HG02943 (cell line): ENCODE measurements at regions not wholly inside any gene's neighbourhood (a gene's known extent, or its start where the extent isn't known, plus 50 kb on each side); places are given as distances from the start of the nearest gene placed in this dataset.
"Not testable (repeated sequence)": the region's sequence is repeated elsewhere in the genome, so short reads cannot be mapped to it uniquely, and the experiment has no call there.

Experiments used
- ATAC-seq: cut with Tn5 transposase; IDR thresholded peaks from one replicate; pipeline ENCODE4 v1.9.1; 2021; ENCODE audit warnings: mild to moderate bottlenecking, low read depth, moderate library complexity; ENCODE audit not compliant: unreplicated experiment

DNA sequence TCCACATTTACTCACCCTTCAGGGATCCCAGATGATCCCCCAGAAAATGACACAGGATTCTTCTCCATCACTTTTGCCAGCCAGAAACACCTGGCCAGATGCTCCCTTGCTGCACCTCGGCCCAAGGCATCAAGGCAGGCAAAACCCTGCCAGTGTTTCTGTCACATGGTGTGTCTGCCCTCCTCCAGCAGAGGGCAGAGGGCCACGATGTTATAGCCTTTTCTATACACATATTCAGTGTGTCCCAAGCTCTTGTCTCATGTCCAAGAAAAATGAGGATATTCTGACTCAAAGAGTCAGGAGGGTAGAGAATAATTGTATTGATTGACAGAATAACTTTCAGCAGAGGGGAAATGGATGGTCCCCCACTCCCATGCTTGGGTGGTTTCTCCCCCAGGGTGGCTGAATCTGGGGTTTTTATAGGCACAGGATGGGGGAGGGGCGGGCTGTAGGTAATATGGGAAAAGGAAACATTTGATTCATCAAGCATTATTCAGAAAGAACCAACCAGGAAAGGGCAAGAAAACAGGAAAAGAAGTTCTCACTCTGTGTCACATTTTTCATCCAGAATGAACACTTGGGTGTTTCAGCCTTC lies 933.9 kb downstream of the TRIB2 start:
- no peak for ATAC-seq

DNA sequence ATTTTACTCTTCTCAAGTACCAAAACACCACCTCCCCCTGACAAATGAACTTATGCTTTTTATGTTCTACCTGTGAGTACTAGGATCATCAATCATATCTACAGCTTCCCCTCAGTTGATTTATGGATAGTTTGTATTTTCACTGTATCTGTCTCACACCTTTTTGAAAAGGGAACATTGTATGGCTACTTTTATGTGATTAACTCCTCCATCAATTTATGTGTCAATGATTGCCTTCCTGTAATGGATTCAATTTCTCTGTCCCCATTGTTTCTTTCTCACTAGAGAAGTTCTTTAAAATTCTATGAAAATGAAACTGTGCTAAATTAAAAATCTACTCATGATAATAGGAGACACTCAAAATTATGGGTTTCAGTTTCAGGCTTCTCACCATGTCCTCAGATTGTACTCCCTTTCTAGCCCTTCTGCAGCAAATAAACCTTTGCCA lies 935.0 kb downstream of the TRIB2 start:
- no peak for ATAC-seq

- ATAC-seq, result no peak
Measured at GRCh38 chr2:13652531-13653313, 936.0 kb downstream of the TRIB2 start.

GRCh38 chr2:13654416-13654815 lies 937.7 kb downstream of the TRIB2 start:
- ATAC-seq, result no peak

DNA sequence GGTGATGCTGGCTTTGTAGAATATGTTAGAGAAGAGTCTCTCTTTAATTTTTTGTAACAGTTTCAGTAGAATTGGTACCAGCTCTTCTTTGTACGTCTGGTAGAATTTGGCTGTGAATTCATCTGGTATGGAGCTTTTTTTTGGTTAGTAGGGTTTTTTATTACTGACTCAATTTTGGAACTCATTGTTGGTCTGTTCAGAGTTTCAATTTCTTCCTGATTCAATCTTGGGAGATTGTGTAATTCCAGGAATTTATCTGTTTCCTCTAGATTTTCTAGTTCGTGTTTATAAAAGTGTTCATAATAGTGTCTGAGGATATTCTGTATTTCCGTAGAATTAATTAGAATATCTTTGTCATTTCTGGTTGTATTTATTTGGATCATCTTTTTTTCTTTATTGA lies 943.5 kb downstream of the TRIB2 start:
- no peak for ATAC-seq

DNA sequence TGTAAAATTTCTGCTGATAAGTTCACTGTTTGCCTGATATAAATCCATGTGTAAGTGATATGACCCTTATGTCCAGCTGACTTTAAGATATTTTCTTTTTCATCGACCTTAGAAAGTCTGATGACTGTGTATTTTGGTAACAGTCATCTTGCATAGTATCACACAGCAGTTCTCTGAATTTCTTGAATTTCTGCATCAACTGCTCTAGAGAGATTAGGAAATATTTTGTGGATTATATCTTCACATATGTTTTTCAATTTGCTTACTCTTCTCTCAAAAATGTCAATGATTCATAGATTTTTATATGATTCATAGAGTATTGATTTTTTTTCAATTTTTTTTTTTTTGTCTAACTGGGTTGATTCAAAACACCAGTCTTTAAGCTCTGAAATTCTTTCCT lies 945.3 kb downstream of the TRIB2 start:
- no peak for ATAC-seq

GRCh38 chr2:13666582-13667414 lies 950.1 kb downstream of the TRIB2 start:
- peak; percentile 83 for ATAC-seq

GRCh38 chr2:13667415-13667757 lies 950.6 kb downstream of the TRIB2 start:
- no peak for ATAC-seq

- ATAC-seq, result no peak
Measured at GRCh38 chr2:13669607-13670006, 952.9 kb downstream of the TRIB2 start.

- ATAC-seq, result not testable (repeated sequence)
Measured at GRCh38 chr2:13673821-13674220, 957.1 kb downstream of the TRIB2 start.

DNA sequence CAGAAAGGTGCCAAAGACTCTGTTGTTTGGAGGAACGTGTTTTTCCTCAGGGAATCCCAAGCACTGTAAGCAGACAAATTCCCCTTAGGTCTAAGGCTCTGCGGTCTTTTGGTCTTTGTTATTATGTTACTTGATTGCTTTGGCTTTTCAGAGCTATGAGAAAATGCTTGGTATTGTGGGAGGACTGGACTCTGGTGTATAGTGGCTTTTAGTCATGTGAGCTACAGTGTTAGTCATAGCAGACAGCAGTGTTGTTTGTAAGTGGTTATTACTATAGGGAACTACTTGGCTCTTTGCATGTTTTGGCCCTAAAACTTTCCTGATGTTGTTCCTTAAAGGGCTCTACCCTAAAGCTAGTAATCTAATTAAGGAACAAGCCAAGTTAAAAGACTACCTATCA lies 956.2 kb upstream of the LRATD1 start:
- ATAC-seq, result no peak

GRCh38 chr2:13681936-13682335 lies 950.6 kb upstream of the LRATD1 start:
- no peak for ATAC-seq

DNA sequence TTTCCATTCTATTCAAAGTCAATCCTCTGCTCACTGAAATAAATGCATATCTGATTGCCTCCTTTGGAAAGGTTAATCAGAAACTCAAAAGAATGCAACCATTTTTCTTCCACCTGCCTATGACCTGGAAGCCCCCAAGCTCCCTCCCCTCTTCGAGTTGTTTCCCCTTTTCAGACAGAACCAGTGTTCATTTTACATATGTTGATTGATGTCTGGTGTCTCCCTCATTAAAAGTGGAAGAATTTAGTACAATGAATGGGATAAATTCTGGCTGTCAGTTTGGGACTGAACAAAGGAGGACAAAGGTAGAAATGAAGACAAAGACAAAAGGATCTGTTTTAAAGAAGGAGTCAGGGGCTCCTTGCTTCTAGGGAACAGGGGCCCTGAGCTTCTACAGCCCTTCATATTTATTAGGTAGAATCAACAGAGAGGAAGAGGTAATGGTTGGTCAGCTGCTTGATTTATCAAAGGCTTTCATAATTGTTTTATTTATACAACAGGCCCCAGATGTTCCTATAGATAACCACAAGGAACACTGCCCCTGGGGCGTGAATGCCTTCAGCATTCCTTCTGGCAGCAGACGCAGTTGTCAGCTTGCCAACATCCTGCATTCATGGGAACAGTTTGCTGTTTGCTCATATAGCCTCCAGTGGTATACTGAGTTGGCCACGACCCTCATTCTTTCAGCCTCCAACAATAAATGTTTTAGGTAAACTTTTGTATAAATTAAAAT lies 949.8 kb upstream of the LRATD1 start:
- no peak for ATAC-seq

GRCh38 chr2:13686262-13686661 lies 946.3 kb upstream of the LRATD1 start:
- ATAC-seq, result no peak

DNA sequence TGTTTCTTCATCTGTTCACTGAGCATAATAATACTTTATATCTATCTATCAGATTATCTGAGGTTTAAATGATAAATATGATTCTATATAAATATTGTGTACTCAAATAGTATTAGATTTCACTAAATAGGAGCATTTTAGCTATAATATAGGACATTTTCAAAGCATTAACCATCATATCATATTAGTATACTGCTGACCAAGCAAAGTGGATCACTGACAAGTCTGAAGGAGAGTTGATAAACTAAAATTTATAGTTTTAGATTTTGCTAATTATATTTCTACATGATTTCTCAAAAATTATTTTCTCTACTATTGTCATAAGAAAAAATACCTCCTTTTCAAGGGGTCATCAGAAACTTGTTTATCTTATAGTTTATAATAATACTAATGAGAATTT lies 937.8 kb upstream of the LRATD1 start:
- ATAC-seq, result no peak

DNA sequence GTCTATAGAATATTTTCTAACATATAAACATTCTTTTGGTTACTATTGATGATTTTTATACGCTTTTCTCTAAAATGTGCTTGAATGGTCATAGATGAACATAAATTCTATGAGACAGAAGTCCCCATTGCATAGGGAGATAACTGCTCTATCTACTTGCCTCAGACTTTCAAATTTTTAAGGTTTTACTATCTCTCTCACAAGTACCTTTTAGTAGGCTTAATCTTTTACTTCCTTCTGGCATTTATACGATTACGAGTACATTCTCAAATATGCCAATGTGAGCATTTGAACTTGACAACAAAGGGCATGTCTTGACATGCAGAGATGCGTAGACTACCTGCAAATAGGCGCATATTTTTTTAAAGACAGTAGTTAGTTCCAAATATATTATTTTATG lies 935.9 kb upstream of the LRATD1 start:
- no peak for ATAC-seq

DNA sequence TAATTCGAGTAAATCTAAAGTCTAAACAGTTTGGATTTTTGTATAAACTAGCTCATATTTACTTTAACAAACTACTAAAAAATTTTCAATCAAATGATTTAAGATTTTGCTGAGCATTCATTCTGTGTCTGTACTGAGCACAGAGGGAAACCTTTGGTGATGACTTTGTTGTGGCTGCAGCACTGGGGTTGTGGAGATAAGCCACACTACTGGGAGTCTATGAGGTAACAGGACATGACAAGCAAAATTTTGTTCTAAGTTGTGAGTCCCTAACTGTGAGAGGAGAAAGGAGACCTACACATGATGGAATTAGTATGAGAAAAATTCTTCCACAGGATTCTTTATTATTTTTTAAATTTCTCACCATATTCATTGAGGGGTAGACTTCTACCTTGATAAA lies 933.7 kb upstream of the LRATD1 start:
- ATAC-seq, result no peak

DNA sequence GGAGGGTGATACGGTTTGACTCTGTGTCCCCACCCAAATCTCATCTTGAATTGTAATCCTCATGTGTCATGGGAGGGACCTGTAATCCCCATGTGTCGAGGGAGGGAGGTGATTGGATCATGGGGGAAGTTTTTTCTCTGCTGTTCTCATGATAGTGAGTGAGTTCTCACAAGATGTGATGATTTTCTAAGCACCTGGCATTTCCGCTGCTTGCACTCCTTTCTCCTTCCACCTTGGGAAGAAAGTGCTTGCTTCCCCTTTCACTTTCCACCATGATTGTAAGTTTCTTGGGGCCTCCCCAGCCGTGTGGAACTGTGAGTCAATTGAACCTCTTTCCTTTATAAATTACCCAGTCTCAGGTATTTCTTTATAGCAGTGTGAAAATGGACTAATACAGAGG lies 932.6 kb upstream of the LRATD1 start:
- not testable (repeated sequence) for ATAC-seq

DNA sequence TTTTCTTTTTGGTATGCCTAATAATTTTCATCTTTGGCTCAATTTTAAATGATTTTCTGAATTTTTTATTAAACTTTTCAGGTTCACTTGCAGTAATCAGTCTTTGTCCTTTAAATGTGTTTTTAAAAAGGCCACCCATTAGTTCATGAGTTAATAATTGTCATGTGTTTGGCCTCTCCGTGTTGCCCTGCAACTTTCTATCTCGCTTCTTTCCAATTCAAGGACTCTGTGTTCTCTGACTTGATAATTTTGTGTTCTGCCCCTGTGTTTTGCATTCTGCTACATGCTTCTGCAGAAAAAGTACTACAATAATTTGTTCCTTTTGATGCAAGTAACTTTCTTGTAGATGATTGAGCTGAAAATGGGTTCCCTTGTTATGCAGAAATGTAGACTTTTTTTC lies 921.4 kb upstream of the LRATD1 start:
- no peak for ATAC-seq

DNA sequence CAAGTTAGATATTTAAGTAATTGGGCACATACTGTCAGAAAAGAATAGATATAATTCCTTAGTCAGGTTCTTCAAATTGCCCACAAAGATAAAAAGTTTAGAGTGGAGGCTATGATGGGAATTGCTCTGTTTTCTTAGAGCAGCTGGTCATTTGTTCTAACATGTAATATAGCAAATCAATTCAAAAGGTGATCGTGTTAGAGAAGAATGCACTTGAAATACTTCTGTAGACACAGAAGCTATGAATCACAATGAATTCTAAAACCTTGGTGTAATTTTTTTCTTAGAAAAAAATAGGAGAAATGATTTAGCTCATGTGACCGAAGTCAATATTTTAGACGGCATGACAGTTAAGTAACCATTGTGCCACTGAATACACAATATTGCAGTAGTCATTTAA lies 918.1 kb upstream of the LRATD1 start:
- no peak for ATAC-seq

GRCh38 chr2:13725945-13726344 lies 906.6 kb upstream of the LRATD1 start:
- ATAC-seq, result no peak
